AG10803 (cell line): ENCODE measurements at regions not wholly inside any gene's neighbourhood (a gene's known extent, or its start where the extent isn't known, plus 50 kb on each side); places are given as distances from the start of the nearest gene placed in this dataset.

ENCODE experiments used
- DNase-seq: peaks from one replicate; pipeline ENCODE4 v3.0.0; 2010; ENCODE audit warnings: low read depth
- H3K4me3 ChIP-seq: 2 replicates; pipeline ENCODE4 v1.5.1; 2011; ENCODE audit warnings: mild to moderate bottlenecking, low read length, control low read depth
- TF ChIP-seq, protein P1 (sequence below): conservative IDR thresholded peaks from 2 replicates; pipeline ENCODE4 v1.5.1; 2011; ENCODE audit warnings: mild to moderate bottlenecking, low read length, control low read depth, inconsistent platforms

DNA sequence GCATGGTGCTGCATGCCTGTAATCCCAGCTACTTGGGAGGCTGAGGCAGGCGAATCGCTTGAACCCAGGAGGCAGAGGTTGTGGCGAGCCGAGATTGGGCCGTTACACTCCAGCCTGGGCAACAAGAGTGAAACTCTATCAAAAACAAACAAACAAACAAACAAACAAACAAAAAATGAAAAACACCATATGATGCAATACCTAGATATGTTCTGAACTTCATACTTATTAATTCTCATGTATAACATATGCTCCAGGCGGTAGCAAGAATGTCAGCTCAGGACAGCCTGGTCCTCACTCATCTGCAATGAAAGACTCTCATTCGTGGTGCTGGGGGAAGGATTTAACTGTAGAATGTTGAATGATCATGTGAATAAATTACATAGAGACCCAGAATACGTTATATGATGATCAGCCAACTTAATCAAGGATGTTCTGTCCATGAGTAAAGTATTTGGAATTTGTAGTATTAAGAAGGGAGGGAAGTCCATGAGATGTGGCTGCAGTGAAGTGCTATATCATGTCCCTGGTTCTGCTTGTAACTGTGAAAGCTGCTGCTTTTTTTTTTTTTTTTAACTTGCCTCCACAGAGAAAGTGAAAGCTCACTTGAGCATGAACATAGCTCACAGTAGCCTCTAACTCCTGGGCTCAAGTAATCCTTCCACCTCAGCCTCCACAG, 206.8 kb downstream of the UQCRFS1 start:
- no peak overlapping the region for H3K4me3 ChIP-seq
- DNase-seq = peak; percentile 86
- TF ChIP-seq, protein P1, sequence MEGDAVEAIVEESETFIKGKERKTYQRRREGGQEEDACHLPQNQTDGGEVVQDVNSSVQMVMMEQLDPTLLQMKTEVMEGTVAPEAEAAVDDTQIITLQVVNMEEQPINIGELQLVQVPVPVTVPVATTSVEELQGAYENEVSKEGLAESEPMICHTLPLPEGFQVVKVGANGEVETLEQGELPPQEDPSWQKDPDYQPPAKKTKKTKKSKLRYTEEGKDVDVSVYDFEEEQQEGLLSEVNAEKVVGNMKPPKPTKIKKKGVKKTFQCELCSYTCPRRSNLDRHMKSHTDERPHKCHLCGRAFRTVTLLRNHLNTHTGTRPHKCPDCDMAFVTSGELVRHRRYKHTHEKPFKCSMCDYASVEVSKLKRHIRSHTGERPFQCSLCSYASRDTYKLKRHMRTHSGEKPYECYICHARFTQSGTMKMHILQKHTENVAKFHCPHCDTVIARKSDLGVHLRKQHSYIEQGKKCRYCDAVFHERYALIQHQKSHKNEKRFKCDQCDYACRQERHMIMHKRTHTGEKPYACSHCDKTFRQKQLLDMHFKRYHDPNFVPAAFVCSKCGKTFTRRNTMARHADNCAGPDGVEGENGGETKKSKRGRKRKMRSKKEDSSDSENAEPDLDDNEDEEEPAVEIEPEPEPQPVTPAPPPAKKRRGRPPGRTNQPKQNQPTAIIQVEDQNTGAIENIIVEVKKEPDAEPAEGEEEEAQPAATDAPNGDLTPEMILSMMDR = no peak

DNA sequence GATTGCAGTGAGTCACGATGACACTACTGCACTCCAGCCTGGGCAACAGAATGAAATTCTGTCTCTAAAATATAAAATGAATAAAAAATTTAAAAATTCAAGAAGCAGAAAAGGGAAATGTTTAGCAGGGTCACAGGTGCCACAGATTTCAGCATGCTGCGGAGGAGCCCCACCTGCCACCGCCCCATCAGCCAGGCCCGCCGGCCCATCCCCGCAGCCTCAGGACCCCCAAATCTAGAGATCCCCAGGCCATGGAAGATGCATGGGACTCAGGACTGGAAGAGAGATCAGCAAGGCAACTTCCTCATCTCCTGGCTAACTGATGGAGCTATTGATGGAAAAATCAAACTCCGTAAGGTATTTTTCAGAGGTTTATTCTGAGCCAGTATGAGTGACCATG, 208.2 kb downstream of the UQCRFS1 start:
- TF ChIP-seq, protein P1 = no peak
- no peak for DNase-seq
- no peak overlapping the region for H3K4me3 ChIP-seq

DNA sequence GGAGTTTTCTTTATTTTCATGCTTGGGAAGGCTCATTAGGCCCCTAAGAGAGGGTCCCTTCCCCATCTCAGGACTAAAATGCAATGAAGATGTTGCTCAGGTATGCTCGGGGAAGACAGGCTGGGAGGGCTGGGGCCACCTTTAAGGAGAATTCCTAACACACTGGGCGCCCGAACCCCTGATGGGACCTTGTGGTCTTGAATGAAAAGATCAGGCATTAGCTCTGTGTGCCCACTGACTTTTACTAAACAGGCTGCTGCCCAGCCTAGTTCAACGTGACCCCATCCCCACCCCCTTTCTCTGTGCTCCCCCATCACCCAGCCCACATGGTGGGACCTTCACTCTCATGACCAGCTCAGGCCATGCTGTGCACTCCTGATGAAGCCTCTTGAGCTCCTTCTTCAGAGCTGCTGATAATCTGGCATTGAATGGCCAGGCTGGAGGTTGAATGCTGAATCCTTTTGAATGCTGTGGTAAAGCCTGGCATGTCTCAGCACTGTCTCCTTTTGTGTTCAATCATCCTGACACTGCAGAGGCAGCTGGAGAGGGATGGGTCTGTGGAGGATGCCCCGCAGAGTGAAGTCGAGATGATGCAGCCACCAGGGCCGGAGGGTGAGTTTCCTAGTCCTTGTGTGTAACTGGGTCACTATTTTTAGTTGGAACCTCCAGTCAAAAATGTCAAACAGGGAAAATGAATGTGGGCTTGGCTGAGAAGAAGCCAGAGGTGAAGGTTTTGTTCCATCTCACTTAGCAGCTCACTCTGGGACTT, 209.1 kb downstream of the UQCRFS1 start:
- no peak overlapping the region for H3K4me3 ChIP-seq
- TF ChIP-seq, protein P1 = no peak
- DNase-seq = peak; percentile 5

DNA sequence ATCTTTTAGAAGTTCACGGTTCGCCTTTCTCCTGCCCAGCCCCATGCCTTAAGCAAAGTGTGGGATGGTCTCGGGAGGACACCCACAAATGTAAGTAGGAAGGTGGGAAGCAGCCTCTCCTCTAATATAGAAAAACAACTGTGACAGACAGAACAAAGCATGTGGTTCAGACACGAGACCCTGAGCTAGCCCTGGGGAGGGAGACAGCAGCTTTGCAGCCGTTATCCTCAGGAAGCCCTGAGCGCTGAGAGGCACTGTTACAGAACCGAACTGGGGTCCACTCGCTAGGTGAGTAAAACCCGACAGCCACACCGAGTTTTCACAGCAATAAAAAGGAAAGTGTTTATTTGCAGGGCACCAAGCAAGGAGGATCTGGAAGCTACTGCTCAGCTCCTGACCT, 210.6 kb downstream of the UQCRFS1 start:
- no peak overlapping the region for H3K4me3 ChIP-seq
- TF ChIP-seq, protein P1 = no peak
- no peak for DNase-seq

DNA sequence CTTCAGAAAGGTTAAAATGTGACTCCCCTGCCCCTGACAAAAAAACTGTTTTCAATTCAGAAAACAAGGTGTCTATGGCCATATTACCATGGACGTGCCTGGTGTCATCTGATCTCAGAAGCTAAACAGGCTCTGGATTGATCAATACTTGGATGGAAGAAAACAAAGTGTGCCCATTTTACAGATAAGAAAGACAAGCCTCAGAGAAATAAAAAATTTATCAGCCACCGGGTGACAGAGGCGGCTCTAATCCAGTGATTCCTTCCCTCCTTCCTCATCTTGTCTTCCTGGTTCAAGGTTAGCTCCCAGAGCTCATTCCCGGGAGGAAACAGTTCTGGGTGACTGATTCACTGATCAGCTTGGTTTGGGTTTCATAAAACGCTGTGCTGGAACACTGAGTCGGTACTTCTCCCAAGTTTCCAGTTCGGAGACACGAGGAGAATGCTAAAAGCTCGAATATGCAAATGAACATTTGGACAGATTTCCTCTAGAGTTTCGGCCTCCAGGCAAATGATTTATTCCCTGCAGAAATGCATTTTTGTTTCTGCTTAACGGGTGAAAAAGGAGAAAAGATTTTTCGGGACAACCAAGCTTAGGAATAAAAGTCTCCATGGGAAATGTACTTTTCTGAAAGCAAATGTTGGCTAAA, 211.2 kb downstream of the UQCRFS1 start:
- TF ChIP-seq, protein P1 = no peak
- peak overlapping the region; percentile 9; the same call in 1 of the 2 replicates for H3K4me3 ChIP-seq
- DNase-seq = peak; percentile 52

DNA sequence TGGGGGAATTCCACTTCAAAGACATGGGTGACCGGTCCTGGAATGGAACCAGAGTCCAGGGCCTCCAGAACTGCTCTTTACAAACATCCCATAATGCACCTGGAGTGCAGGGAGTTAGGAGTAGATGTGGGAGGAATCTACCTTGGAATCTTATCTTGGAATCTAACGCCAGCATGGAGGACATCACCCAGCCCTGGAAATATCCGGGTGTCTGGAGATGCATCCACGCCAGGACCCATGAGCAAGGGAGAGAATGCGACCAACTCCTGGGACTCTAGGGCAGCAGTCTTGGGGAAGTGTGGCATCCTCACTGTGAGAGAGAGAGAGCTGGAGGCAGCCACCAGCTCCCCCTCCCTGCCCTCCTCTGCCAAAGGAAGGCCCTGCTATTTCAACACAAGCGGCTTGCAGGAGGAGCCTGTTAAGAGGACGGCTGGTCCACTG, 211.8 kb downstream of the UQCRFS1 start:
- peak; percentile 57 for DNase-seq
- TF ChIP-seq, protein P1 = no peak
- H3K4me3 ChIP-seq = no peak overlapping the region
